HCT116 (cell line): ENCODE measurements at regions not wholly inside any gene's neighbourhood (a gene's known extent, or its start where the extent isn't known, plus 50 kb on each side); places are given as distances from the start of the nearest gene placed in this dataset.

Experiments used
- ATAC-seq: fragments of 200-7000 bp; cut with Tn5 transposase; 2 replicates; pipeline ENCODE4 v1.9.1; 2020; ENCODE audit warnings: mild to moderate bottlenecking, moderate library complexity
- BruUV-seq: library from RNA; stranded (reverse); fragments of 400-500 nt; replicated peaks from 2 replicates; lab custom pipeline; 2021; lab: Mats Ljungman, UMichigan
- CTCF ChIA-PET: fragments of 300-600 bp; sonication (Branson Sonifier 250); formaldehyde crosslinking; loops from one replicate; lab custom pipeline; 2021; ENCODE audit warnings: antibody characterized with exemption; lab: Charles Lee
- POLR2A ChIA-PET: fragments of 300-600, 350-600 bp; sonication (Branson Sonifier 250); formaldehyde crosslinking; loops from one replicate; lab custom pipeline; 2021; ENCODE audit warnings: antibody characterized with exemption; lab: Charles Lee
- RAD21 ChIA-PET, 2 experiments: fragments of 300-600 bp; sonication (Branson Sonifier 250); formaldehyde crosslinking; loops; one replicate each; lab custom pipeline; 2023; ENCODE audit warnings: low total read pairs in 2 of 2; ENCODE audit not compliant: uncharacterized antibody in 2 of 2, unreplicated experiment in 2 of 2, low non-redundant PET in 1 of 2; lab: Charles Lee
- DNase-seq: peaks from one replicate; pipeline ENCODE4 v3.0.0-alpha.2; 2010; ENCODE audit warnings: low read depth, low spot score
- H2AFZ ChIP-seq: fragments of 200-600 bp; shearing (Covaris generic), sonication (generic); 2 replicates; pipeline ENCODE4 v1.6.1; 2017; ENCODE audit warnings: low read depth, mixed run types, mixed read lengths, antibody characterized with exemption, low read length; ENCODE audit not compliant: poor library complexity, severe bottlenecking
- H3K27ac ChIP-seq: 2 replicates; pipeline ENCODE4 v1.5.1; 2012; ENCODE audit warnings: low read depth, low read length
- H3K27me3 ChIP-seq: fragments of 200-600 bp; sonication (generic); 2 replicates; pipeline ENCODE4 v1.6.1; 2016; ENCODE audit warnings: mixed run types, low read length, mixed read lengths; ENCODE audit not compliant: insufficient read depth
- H3K36me3 ChIP-seq, 2 experiments: fragments of 200-500 bp in 1 of 2; fragments of 200-600 bp in 1 of 2; sonication (Bioruptor generic) in 1 of 2; sonication (generic) in 1 of 2; 2 replicates each; pipeline versions ENCODE4 v1.5.1 to v1.6.1; 2014 to 2016; ENCODE audit warnings: low read length in 2 of 2, inconsistent platforms in 1 of 2, mixed read lengths in 1 of 2, mixed run types in 1 of 2; ENCODE audit not compliant: insufficient read depth in 2 of 2, control insufficient read depth in 1 of 2
- H3K4me1 ChIP-seq, 2 experiments: fragments of 200-600 bp in 1 of 2; sonication (generic) in 1 of 2; 2 replicates each; pipeline versions ENCODE4 v1.5.1 to v1.6.1; 2012 to 2017; ENCODE audit warnings: low read length in 2 of 2, inconsistent platforms in 1 of 2, mild to moderate bottlenecking in 1 of 2, mixed read lengths in 1 of 2, mixed run types in 1 of 2, moderate library complexity in 1 of 2; ENCODE audit not compliant: insufficient read depth in 2 of 2, control insufficient read depth in 1 of 2
- H3K4me2 ChIP-seq: fragments of 200-600 bp; sonication (generic); 2 replicates; pipeline ENCODE4 v1.6.1; 2017; ENCODE audit warnings: mixed run types, low read length, mixed read lengths
- H3K4me3 ChIP-seq, 2 experiments: fragments of 200-600 bp in 1 of 2; sonication (generic) in 1 of 2; replicated peaks in 1 of 2; 2 replicates each; pipeline ENCODE4 v1.5.1; 2011 to 2016; ENCODE audit warnings: low read length in 2 of 2, control low read depth in 1 of 2, low read depth in 1 of 2, mild to moderate bottlenecking in 1 of 2, mixed read lengths in 1 of 2, mixed run types in 1 of 2
- H3K79me2 ChIP-seq: fragments of 200-600 bp; sonication (generic); 2 replicates; pipeline ENCODE4 v1.6.1; 2017; ENCODE audit warnings: mild to moderate bottlenecking, mixed run types, low read length, moderate library complexity, mixed read lengths; ENCODE audit not compliant: insufficient read depth
- H3K9ac ChIP-seq: fragments of 200-600 bp; sonication (generic); 2 replicates; pipeline ENCODE4 v1.6.1; 2016; ENCODE audit warnings: low read length, mixed read lengths
- H3K9me2 ChIP-seq: fragments of 200-600 bp; sonication (generic), shearing (Covaris generic); 2 replicates; pipeline ENCODE4 v1.6.1; 2017; ENCODE audit warnings: mixed run types, mild to moderate bottlenecking, moderate library complexity; ENCODE audit not compliant: insufficient read depth
- H3K9me3 ChIP-seq, 2 experiments: fragments of 200-500 bp in 1 of 2; fragments of 200-600 bp in 1 of 2; sonication (Bioruptor generic) in 1 of 2; sonication (generic) in 1 of 2; 2 replicates each; pipeline ENCODE4 v1.6.1; 2014 to 2017; ENCODE audit warnings: low read length in 2 of 2, mixed read lengths in 2 of 2, inconsistent platforms in 1 of 2, low read depth in 1 of 2, mild to moderate bottlenecking in 1 of 2, mixed run types in 1 of 2, moderate library complexity in 1 of 2; ENCODE audit not compliant: control insufficient read depth in 1 of 2, insufficient read depth in 1 of 2
- H4K20me1 ChIP-seq: fragments of 200-600 bp; sonication (generic), shearing (Covaris generic); 2 replicates; pipeline ENCODE4 v1.6.1; 2017; ENCODE audit warnings: mixed run types, mild to moderate bottlenecking, moderate library complexity; ENCODE audit not compliant: insufficient read depth
- ATF3 ChIP-seq: IDR thresholded peaks from 2 replicates; pipeline ENCODE4 v1.6.1; 2012
- CBX3 ChIP-seq: IDR thresholded peaks from 2 replicates; pipeline ENCODE4 v1.6.1; 2012; ENCODE audit warnings: low read depth
- ELF1 ChIP-seq: IDR thresholded peaks from 2 replicates; pipeline ENCODE4 v1.6.1; 2012; ENCODE audit warnings: low read depth, borderline replicate concordance
- EZH2phosphoT487 ChIP-seq: fragments of 200-600 bp; IDR thresholded peaks from 2 replicates; pipeline ENCODE4 v1.6.1; 2018; ENCODE audit warnings: antibody characterized with exemption, borderline replicate concordance
- MAX ChIP-seq: IDR thresholded peaks from 2 replicates; pipeline ENCODE4 v1.6.1; 2012
- POLR2AphosphoS5 ChIP-seq: IDR thresholded peaks from 2 replicates; pipeline ENCODE4 v1.6.1; 2011; ENCODE audit warnings: mild to moderate bottlenecking, low read depth, low read length, moderate library complexity
- RAD21 ChIP-seq: IDR thresholded peaks from 2 replicates; pipeline ENCODE4 v1.6.1; 2012; ENCODE audit warnings: low read depth, mild to moderate bottlenecking
- REST ChIP-seq: IDR thresholded peaks from 2 replicates; pipeline ENCODE4 v1.6.1; 2012; ENCODE audit warnings: low read depth
- SIN3A ChIP-seq: IDR thresholded peaks from 2 replicates; pipeline ENCODE4 v1.6.1; 2012; ENCODE audit warnings: low read depth
- TCF7L2 ChIP-seq: IDR thresholded peaks from 2 replicates; pipeline ENCODE4 v1.7.0; 2011; ENCODE audit warnings: borderline replicate concordance, inconsistent platforms; ENCODE audit not compliant: insufficient read depth, insufficient read length; ENCODE audit errors: extremely low read depth
- YY1 ChIP-seq: IDR thresholded peaks from 2 replicates; pipeline ENCODE4 v1.6.1; 2011; ENCODE audit warnings: low read length, low read depth, moderate library complexity, mild to moderate bottlenecking; ENCODE audit not compliant: insufficient replicate concordance; ENCODE audit errors: extremely low read depth
- ZFX ChIP-seq: fragments of 450-650 bp; IDR thresholded peaks from 2 replicates; pipeline ENCODE4 v1.6.1; 2017
- intact Hi-C: fragments of 100-400 bp; cut with micrococcal nuclease; formaldehyde crosslinking; loops from 2 replicates; pipeline ENCODE4 v1.10.0; 2022

- no peak for TF ChIP-seq REST
- no peak for TF ChIP-seq ZFX
- no peak for TF ChIP-seq SIN3A
- no peak for TF ChIP-seq ATF3
Measured at GRCh38 chr3:177778633-177779032, 581.4 kb upstream of the TBL1XR1 start (continued).

- no peak overlapping the region for H3K27ac ChIP-seq
- H3K4me2 ChIP-seq = no peak overlapping the region
- RAD21 ChIA-PET = no interaction called here
- H3K27me3 ChIP-seq = no peaks in the 10 kb centered on the region
- DNase-seq = no peak
- no peak for TF ChIP-seq YY1
- no peak for TF ChIP-seq MAX
- TF ChIP-seq TCF7L2 = no peak
- TF ChIP-seq RAD21 = no peak
- TF ChIP-seq CBX3 = no peak
- TF ChIP-seq EZH2phosphoT487 = no peak
- no peak for TF ChIP-seq POLR2AphosphoS5
- no peak for TF ChIP-seq ZFX
- no peak for TF ChIP-seq ELF1
- TF ChIP-seq, all 23 proteins: peak for 0
- H3K79me2 ChIP-seq = no peaks in the 10 kb centered on the region
- intact Hi-C loops = no loop called here
- H3K9me2 ChIP-seq = no peaks in the 10 kb centered on the region
- no peak for ATAC-seq
- no peak overlapping the region for H3K4me3 ChIP-seq
- POLR2A ChIA-PET = no interaction called here
- CTCF ChIA-PET = interaction anchor here (1.2 kb wide), 1 partner anchor 18 kb away, joined by 3 read pairs; no protein-coding TSS in a partner anchor
- no peaks in the 10 kb centered on the region for H3K36me3 ChIP-seq
- peaks cover 0 to 2% of the 10 kb centered on the region in 2 experiments; a peak in 1 of 4 replicates for H3K4me1 ChIP-seq
- H3K9ac ChIP-seq = no peak overlapping the region
- no peaks in the 10 kb centered on the region for H3K9me3 ChIP-seq
- no peaks in the 10 kb centered on the region for H4K20me1 ChIP-seq
- no TSS peak for BruUV-seq
- H2AFZ ChIP-seq = no peak overlapping the region
Measured at GRCh38 chr3:177781686-177782161, 584.4 kb upstream of the TBL1XR1 start.
